ENCODE measurements at regions not wholly inside any gene's neighbourhood (a gene's known extent, or its start where the extent isn't known, plus 50 kb on each side); places are given as distances from the start of the nearest gene placed in this dataset.

GRCh38 chr5:160484678-160485077 is 63.0 kb downstream of the PTTG1 start:
- Histone ChIP-seq H3K23me2 (ENCODE audit: insufficient read length, low read depth, low read length, poor library complexity, severe bottlenecking) (no peaks in the 10 kb centered on the region), H3K9ac (ENCODE audit: extremely low read depth, insufficient read length, low read length) (no peak overlapping the region), H2BK20ac (ENCODE audit: low read depth, low read length, poor library complexity, severe bottlenecking) (no peak overlapping the region), H4K8ac (replicated peaks; ENCODE audit: insufficient read length, low read depth, low read length) (no peak overlapping the region), H3K27ac (ENCODE audit: insufficient read length, low read depth, low read length) (no peak overlapping the region), H3K79me1 (ENCODE audit: insufficient read depth, low read depth, low read length, poor library complexity, severe bottlenecking) (no peaks in the 10 kb centered on the region), H4K20me1 (ENCODE audit: control insufficient read depth, insufficient read depth, insufficient read length) (no peaks in the 10 kb centered on the region), H3K4ac (ENCODE audit: low read depth, low read length) (no peak overlapping the region), H3K27me3 (ENCODE audit: insufficient read depth, low read length) (no peaks in the 10 kb centered on the region), H4K5ac (ENCODE audit: insufficient read length, low read depth, low read length) (no peak overlapping the region), H3K79me2 (ENCODE audit: insufficient read depth, low read length) (no peaks in the 10 kb centered on the region), H3T11ph (ENCODE audit: low read length) (no peak overlapping the region), H2BK15ac (ENCODE audit: low read depth, low read length) (no peak overlapping the region), H2BK5ac (ENCODE audit: insufficient read length, low read length) (no peak overlapping the region), H2AFZ (ENCODE audit: low read length) (no peak overlapping the region), H2AK5ac (ENCODE audit: insufficient read length, low read length) (no peak overlapping the region), H3K14ac (ENCODE audit: insufficient read depth, low read length) (no peak overlapping the region), H3K9me3 (ENCODE audit: control insufficient read depth, low read depth, low read length) (no peaks in the 10 kb centered on the region), H3K56ac (ENCODE audit: insufficient read length, low read depth, low read length) (no peak overlapping the region), H2BK12ac (ENCODE audit: insufficient read length, low read depth, low read length) (no peak overlapping the region), H3K18ac (ENCODE audit: insufficient read length, low read depth, low read length) (no peak overlapping the region), H3K23ac (ENCODE audit: insufficient read length, low read depth, low read length) (no peak overlapping the region), H2BK120ac (ENCODE audit: low read depth, low read length, poor library complexity, severe bottlenecking) (no peak overlapping the region), H3K4me1 (ENCODE audit: insufficient read depth, low read length) (peaks cover 8% of the 10 kb centered on the region; the same call in 1 of the 2 replicates), H3K4me2 (ENCODE audit: insufficient read depth, insufficient read length, low read length) (no peak overlapping the region), H4K91ac (ENCODE audit: insufficient read length, low read depth, low read length) (no peak overlapping the region)
- Mint-ChIP-seq H3K9me3 (peaks cover 0 to 2% of the 10 kb centered on the region in 2 experiments; a peak in 1 of 5 replicates), H3K4me1 (peaks cover 34 to 43% of the 10 kb centered on the region in 2 experiments), H3K27ac (peak overlapping the region in 1 of 3 experiments; percentile 79; a peak in 2 of 7 replicates), H3K36me3 (ENCODE audit: insufficient read depth in 1 of 3, low read depth in 3 of 3) (no peaks in the 10 kb centered on the region; a peak in 1 of 7 replicates), H3K4me3 (no peak overlapping the region), H3K27me3 (ENCODE audit: low read depth) (no peaks in the 10 kb centered on the region)
- TF ChIP-seq CTCF (conservative IDR thresholded peaks at IDR 0.05): no peak
- no CpG with 5 or more reads among the region's 2 CpGs for WGBS (ENCODE audit: extremely low coverage, insufficient read length, low lambda C conversion rate)
- DNase-seq: no peak
